GM06990 (cell line): ENCODE measurements at regions not wholly inside any gene's neighbourhood (a gene's known extent, or its start where the extent isn't known, plus 50 kb on each side); places are given as distances from the start of the nearest gene placed in this dataset.

Experiments
- DNase-seq: peaks from one replicate; pipeline ENCODE4 v3.0.0-alpha.2; 2011; ENCODE audit not compliant: insufficient read length; ENCODE audit errors: extremely low read depth
- H3K27me3 ChIP-seq: replicated peaks from 2 replicates; pipeline ENCODE4 v1.6.0; 2011; ENCODE audit warnings: low read length; ENCODE audit not compliant: control insufficient read depth, insufficient read depth
- H3K36me3 ChIP-seq: 2 replicates; pipeline ENCODE4 v1.5.1; 2011; ENCODE audit warnings: low read length; ENCODE audit not compliant: control insufficient read depth, insufficient read depth
- H3K4me3 ChIP-seq: replicated peaks from 2 replicates; pipeline ENCODE4 v1.5.1; 2011; ENCODE audit warnings: low read depth, mild to moderate bottlenecking, control low read depth, low read length
- CTCF ChIP-seq: IDR thresholded peaks from 2 replicates; pipeline ENCODE4 v1.5.1; 2011; ENCODE audit warnings: low read length, control low read depth, mild to moderate bottlenecking, inconsistent platforms; ENCODE audit not compliant: insufficient read depth, poor library complexity, severe bottlenecking

- no peak for DNase-seq
- TF ChIP-seq CTCF, result no peak
These were observed 179.3 kb downstream of the DEPDC1B start for GRCh38 chr5:60520451-60521227.

DNA sequence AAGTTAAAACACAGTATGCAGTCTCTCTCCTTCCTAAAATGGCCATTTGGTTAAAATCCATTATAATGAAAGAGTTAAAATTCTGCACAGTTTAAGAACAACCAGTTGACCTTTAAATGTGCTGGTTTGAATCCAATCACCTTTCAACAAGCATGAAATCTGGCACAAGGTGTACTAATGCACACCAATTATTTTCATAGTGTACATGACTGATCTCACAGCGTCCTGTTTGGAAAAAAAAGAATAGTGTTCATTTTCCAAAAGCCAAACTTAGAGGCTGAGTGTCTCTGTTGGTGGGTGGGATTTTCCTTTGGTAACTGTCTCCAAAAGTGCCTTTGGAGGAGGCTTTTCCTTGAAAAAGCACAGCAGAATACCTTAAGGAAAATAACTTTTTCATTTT is 180.6 kb downstream of the DEPDC1B start:
- Histone ChIP-seq H3K4me3 (peak overlapping the region; percentile 57), H3K27me3 (no peaks in the 10 kb centered on the region), H3K36me3 (peaks cover 6% of the 10 kb centered on the region)
- no peak for DNase-seq
- TF ChIP-seq CTCF, result no peak

More at GRCh38 chr5:60520451-60521227, 179.3 kb downstream of the DEPDC1B start:
- Histone ChIP-seq H3K4me3 (peak overlapping the region; percentile 57), H3K36me3 (peaks cover 6% of the 10 kb centered on the region), H3K27me3 (no peaks in the 10 kb centered on the region)

DNA sequence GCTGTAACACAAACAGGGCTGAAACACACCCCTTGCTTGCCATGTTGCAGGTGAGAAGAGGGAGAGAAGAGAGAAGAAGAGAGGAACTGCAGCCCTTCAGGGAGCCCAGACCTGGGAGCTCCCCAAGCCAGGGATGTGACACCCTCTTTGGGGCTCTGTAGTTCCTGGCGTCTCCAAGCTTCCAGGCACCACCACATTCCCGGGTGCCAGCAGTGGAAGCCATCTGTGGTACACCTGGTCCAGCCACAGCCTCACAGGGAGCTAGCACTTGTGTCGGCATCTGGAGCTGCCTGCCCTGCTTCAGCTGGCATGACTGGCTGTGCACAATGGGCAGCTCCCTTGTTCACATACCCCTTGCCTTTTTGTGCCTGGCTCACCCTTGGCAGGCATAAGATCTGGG is 182.1 kb downstream of the DEPDC1B start:
- no peaks in the 10 kb centered on the region for H3K27me3 ChIP-seq
- DNase-seq, result no peak
- H3K36me3 ChIP-seq, result peaks cover 6% of the 10 kb centered on the region
- TF ChIP-seq CTCF, result no peak
- H3K4me3 ChIP-seq, result no peak overlapping the region

DNA sequence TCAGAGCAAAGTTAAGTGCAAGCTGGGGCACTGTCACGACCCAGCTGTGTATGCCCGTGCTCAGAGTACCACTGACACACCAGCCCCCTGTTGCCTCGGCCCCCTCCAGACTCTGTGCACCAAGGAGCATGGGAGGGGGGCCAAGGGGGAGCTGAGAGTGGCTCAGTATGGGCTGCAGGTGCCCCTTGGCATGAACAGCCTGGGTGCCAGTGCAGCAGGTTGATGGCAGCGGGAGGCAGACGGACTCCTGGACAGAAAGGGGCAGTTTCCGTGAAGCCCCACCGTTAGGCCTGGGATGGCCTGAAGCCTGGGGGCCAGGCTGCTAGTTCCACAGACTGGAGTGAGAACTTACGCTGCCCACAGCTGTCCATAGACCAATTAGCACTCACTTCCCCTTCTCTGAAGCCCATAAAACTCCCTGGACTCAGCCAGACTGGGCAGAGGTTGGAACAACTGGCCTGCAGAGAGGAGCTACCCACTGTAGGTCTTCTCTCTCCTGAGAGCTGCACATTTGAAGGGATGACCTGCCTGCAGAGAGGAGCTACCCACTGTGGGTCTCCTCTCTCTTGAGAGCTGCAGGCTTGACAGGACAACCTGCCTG is 182.8 kb downstream of the DEPDC1B start:
- DNase-seq, result no peak
- TF ChIP-seq CTCF, result no peak
- peaks cover 6% of the 10 kb centered on the region for H3K36me3 ChIP-seq
- H3K27me3 ChIP-seq, result no peaks in the 10 kb centered on the region
- H3K4me3 ChIP-seq, result no peak overlapping the region

GRCh38 chr5:60516688-60517087 is 183.3 kb downstream of the DEPDC1B start:
- no peak overlapping the region for H3K4me3 ChIP-seq
- no peaks in the 10 kb centered on the region for H3K27me3 ChIP-seq
- H3K36me3 ChIP-seq, result peaks cover 6% of the 10 kb centered on the region
- DNase-seq, result no peak
- no peak for TF ChIP-seq CTCF

GRCh38 chr5:60514152-60514551 is 185.8 kb downstream of the DEPDC1B start:
- DNase-seq, result no peak
- Histone ChIP-seq H3K36me3 (peaks cover 6% of the 10 kb centered on the region), H3K4me3 (no peak overlapping the region), H3K27me3 (no peaks in the 10 kb centered on the region)
- TF ChIP-seq CTCF, result no peak
